Liver (tissue), 8 donors: ENCODE measurements at regions not wholly inside any gene's neighbourhood (a gene's known extent, or its start where the extent isn't known, plus 50 kb on each side); places are given as distances from the start of the nearest gene placed in this dataset.

Experiments
- DNase-seq: peaks from one replicate; pipeline ENCODE4 v3.0.0-alpha.2; 2017; ENCODE audit warnings: low spot score
- H3K27ac ChIP-seq, 2 donors: one replicate each; pipeline ENCODE4 v1.7.0; 2013; ENCODE audit warnings: inconsistent platforms in 2 of 2, low read length in 2 of 2, control low read depth in 1 of 2, low read depth in 1 of 2, mild to moderate bottlenecking in 1 of 2
- H3K27me3 ChIP-seq, 4 donors: one replicate each; pipeline versions ENCODE4 v1.6.1 to v1.7.0; 2013; ENCODE audit warnings: low read length in 3 of 4, inconsistent platforms in 1 of 4, mild to moderate bottlenecking in 1 of 4, moderate library complexity in 1 of 4; ENCODE audit not compliant: control insufficient read depth in 4 of 4, insufficient read depth in 4 of 4
- H3K36me3 ChIP-seq, 4 donors: one replicate each; pipeline versions ENCODE4 v1.6.1 to v1.7.0; 2013; ENCODE audit warnings: low read length in 3 of 4, mild to moderate bottlenecking in 3 of 4, low read depth in 1 of 4, moderate library complexity in 1 of 4; ENCODE audit not compliant: control insufficient read depth in 4 of 4, insufficient read depth in 3 of 4
- H3K4me1 ChIP-seq, 4 donors: one replicate each; pipeline versions ENCODE4 v1.6.1 to v1.7.0; 2013; ENCODE audit warnings: low read length in 3 of 4, mild to moderate bottlenecking in 3 of 4, moderate library complexity in 1 of 4; ENCODE audit not compliant: control insufficient read depth in 4 of 4, insufficient read depth in 4 of 4
- H3K4me3 ChIP-seq, 3 donors: one replicate each; pipeline versions ENCODE4 v1.6.1 to v1.7.0; 2013; ENCODE audit warnings: low read length in 3 of 3, control low read depth in 1 of 3, low read depth in 1 of 3, mild to moderate bottlenecking in 1 of 3
- H3K9ac ChIP-seq, 2 donors: one replicate each; pipeline ENCODE4 v1.7.0; 2013; ENCODE audit warnings: low read length in 2 of 2, mild to moderate bottlenecking in 2 of 2, moderate library complexity in 2 of 2, control low read depth in 1 of 2, low read depth in 1 of 2
- H3K9me3 ChIP-seq, 4 donors: one replicate each; pipeline versions ENCODE4 v1.6.1 to v1.7.0; 2013; ENCODE audit warnings: low read length in 3 of 4; ENCODE audit not compliant: control insufficient read depth in 4 of 4
- EGR1 ChIP-seq, 2 donors: IDR thresholded peaks; 2 replicates each; pipeline ENCODE4 v1.6.1; 2016 to 2018; ENCODE audit warnings: antibody characterized with exemption in 2 of 2, low read depth in 2 of 2
- FOXA1 ChIP-seq: IDR thresholded peaks from 2 replicates; pipeline ENCODE4 v1.6.1; 2016; ENCODE audit warnings: antibody characterized with exemption
- FOXA2 ChIP-seq: IDR thresholded peaks from 2 replicates; pipeline ENCODE4 v1.6.1; 2016; ENCODE audit warnings: antibody characterized with exemption
- GABPA ChIP-seq, 2 donors: IDR thresholded peaks in 1 of 2; conservative IDR thresholded peaks in 1 of 2; 2 replicates each; pipeline ENCODE4 v1.6.1; 2016; ENCODE audit warnings: antibody characterized with exemption in 2 of 2, mild to moderate bottlenecking in 1 of 2, moderate library complexity in 1 of 2
- HNF4A ChIP-seq, 2 donors: conservative IDR thresholded peaks; 2 replicates each; pipeline ENCODE4 v1.6.1; 2016; ENCODE audit warnings: antibody characterized with exemption in 2 of 2, mild to moderate bottlenecking in 2 of 2
- HNF4G ChIP-seq: IDR thresholded peaks from 2 replicates; pipeline ENCODE4 v1.6.1; 2016; ENCODE audit warnings: antibody characterized with exemption
- JUND ChIP-seq, 2 donors: IDR thresholded peaks; 2 replicates each; pipeline ENCODE4 v1.6.1; 2016; ENCODE audit warnings: antibody characterized with exemption in 2 of 2
- NR2F2 ChIP-seq: IDR thresholded peaks from 2 replicates; pipeline ENCODE4 v1.6.1; 2016; ENCODE audit warnings: antibody characterized with exemption
- RAD21 ChIP-seq, 2 donors: IDR thresholded peaks; 2 replicates each; pipeline ENCODE4 v1.6.1; 2016; ENCODE audit warnings: antibody characterized with exemption in 2 of 2, mild to moderate bottlenecking in 2 of 2
- RXRA ChIP-seq, 2 donors: IDR thresholded peaks; 2 replicates each; pipeline ENCODE4 v1.6.1; 2017 to 2018; ENCODE audit warnings: antibody characterized with exemption in 2 of 2, mild to moderate bottlenecking in 1 of 2
- SP1 ChIP-seq: IDR thresholded peaks from 2 replicates; pipeline ENCODE4 v1.6.1; 2018; ENCODE audit warnings: antibody characterized with exemption, mild to moderate bottlenecking
- TAF1 ChIP-seq: conservative IDR thresholded peaks from 2 replicates; pipeline ENCODE4 v1.6.1; 2016; ENCODE audit warnings: antibody characterized with exemption, mild to moderate bottlenecking
- YY1 ChIP-seq: IDR thresholded peaks from 2 replicates; pipeline ENCODE4 v1.6.1; 2016; ENCODE audit warnings: antibody characterized with exemption, mild to moderate bottlenecking
- WGBS: extraction: QIAGEN DNeasy Blood & Tissue Kit; methylation state at CpG from one replicate; pipeline ENCODE4 v1.1.7; 2013; 5-methylcytosine and 5-hydroxymethylcytosine counted together
- TF ChIP-seq, protein P1 (sequence below): IDR thresholded peaks from 2 replicates; pipeline ENCODE4 v1.6.1; 2016; ENCODE audit warnings: antibody characterized with exemption
- TF ChIP-seq, protein P2 (sequence below): IDR thresholded peaks from 2 replicates; pipeline ENCODE4 v1.6.1; 2016; ENCODE audit warnings: antibody characterized with exemption
- TF ChIP-seq, protein P3 (sequence below): IDR thresholded peaks from 2 replicates; pipeline ENCODE4 v1.6.1; 2016; ENCODE audit warnings: antibody characterized with exemption
- TF ChIP-seq, protein P4 (sequence below): fragments of 150-350 bp; IDR thresholded peaks from 2 replicates; pipeline ENCODE4 v1.5.1; 2017; ENCODE audit warnings: improper control_type of control experiment, low read depth, low read length; ENCODE audit not compliant: missing input control
- donor health status: healthy.
- donor health status: healthy.
- donor health status: healthy.
- donor health status: healthy.
- donor health status: healthy.

DNA sequence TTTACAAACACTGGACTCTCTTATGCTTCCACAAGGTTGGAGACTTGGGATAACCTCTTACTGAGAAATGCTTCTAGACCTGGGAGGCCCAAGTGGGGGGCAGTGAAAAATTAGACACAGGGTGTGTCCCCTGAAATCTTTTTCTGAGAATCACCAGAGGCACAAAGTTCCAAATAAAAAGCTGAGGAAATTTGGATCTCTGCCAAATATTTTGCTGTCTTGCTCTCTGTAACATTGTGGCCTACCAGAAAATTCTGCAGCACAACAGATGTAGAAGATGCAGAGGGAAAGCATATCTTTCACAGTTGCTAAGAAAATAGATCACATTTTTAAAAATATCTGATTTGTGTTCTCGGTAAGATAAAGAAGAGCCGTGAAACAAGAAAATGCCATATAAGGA, 849.4 kb downstream of the CCSER2 start:
- H3K4me1 ChIP-seq, result peaks cover 0 to 4% (median 0%) of the 10 kb centered on the region in 4 donors
- H3K9me3 ChIP-seq, result no peaks in the 10 kb centered on the region
- H3K27ac ChIP-seq, result no peak overlapping the region
- WGBS, result 94% methylated on average over 2 of the region's 2 CpGs
- H3K36me3 ChIP-seq, result no peaks in the 10 kb centered on the region
- no peak for DNase-seq
- no peak overlapping the region for H3K9ac ChIP-seq
- H3K4me3 ChIP-seq, result no peak overlapping the region
- no peaks in the 10 kb centered on the region for H3K27me3 ChIP-seq
- TF ChIP-seq, protein P1, sequence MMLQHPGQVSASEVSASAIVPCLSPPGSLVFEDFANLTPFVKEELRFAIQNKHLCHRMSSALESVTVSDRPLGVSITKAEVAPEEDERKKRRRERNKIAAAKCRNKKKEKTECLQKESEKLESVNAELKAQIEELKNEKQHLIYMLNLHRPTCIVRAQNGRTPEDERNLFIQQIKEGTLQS, result no peak
- TF ChIP-seq, protein P2, sequence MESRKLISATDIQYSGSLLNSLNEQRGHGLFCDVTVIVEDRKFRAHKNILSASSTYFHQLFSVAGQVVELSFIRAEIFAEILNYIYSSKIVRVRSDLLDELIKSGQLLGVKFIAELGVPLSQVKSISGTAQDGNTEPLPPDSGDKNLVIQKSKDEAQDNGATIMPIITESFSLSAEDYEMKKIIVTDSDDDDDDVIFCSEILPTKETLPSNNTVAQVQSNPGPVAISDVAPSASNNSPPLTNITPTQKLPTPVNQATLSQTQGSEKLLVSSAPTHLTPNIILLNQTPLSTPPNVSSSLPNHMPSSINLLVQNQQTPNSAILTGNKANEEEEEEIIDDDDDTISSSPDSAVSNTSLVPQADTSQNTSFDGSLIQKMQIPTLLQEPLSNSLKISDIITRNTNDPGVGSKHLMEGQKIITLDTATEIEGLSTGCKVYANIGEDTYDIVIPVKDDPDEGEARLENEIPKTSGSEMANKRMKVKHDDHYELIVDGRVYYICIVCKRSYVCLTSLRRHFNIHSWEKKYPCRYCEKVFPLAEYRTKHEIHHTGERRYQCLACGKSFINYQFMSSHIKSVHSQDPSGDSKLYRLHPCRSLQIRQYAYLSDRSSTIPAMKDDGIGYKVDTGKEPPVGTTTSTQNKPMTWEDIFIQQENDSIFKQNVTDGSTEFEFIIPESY, result no peak
- TF ChIP-seq TAF1 (no peak), HNF4A (conservative IDR thresholded peaks at IDR 0.05) (no peak), SP1 (no peak), YY1 (no peak), GABPA (IDR thresholded peaks at IDR 0.05 in 1 of 2, conservative IDR thresholded peaks at IDR 0.05 in 1 of 2) (no peak), FOXA1 (no peak), EGR1 (IDR thresholded peaks at IDR 0.05; ENCODE audit: low read depth in 2 of 2) (no peak), JUND (IDR thresholded peaks at IDR 0.05) (no peak), NR2F2 (no peak), FOXA2 (no peak), RAD21 (IDR thresholded peaks at IDR 0.05) (no peak)

DNA sequence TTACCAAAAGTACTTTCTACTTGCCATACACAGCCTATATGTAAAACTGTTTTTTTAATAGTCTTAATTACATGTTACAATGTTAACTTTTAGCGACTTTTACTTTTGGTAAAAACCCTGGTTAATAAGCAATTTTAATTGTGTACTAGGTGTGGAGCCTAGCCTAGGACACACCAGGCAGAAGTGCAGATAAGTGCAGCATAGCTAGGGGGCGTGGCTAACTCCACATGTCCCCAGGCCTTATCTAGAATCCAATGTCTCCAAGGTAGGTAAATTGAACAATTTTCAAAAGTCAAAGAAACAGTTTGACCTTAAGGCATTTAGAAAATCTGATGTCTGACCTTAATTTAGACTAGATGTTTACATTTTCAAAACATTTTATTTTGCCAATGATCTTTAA, 858.7 kb downstream of the CCSER2 start:
- DNase-seq, result no peak
- Histone ChIP-seq H3K9ac (no peak overlapping the region), H3K36me3 (no peaks in the 10 kb centered on the region), H3K27me3 (no peaks in the 10 kb centered on the region), H3K4me1 (peaks cover 6 to 18% (median 13%) of the 10 kb centered on the region in 4 donors), H3K4me3 (no peak overlapping the region), H3K9me3 (no peaks in the 10 kb centered on the region), H3K27ac (no peak overlapping the region)
- 34% methylated on average over 2 of the region's 2 CpGs for WGBS
- peak; percentile 4 to 32 for TF ChIP-seq RAD21 (IDR thresholded peaks at IDR 0.05)
- TF ChIP-seq HNF4A (conservative IDR thresholded peaks at IDR 0.05), result no peak
- TF ChIP-seq SP1, result no peak
- TF ChIP-seq FOXA2, result no peak
- TF ChIP-seq, protein P2, result no peak
- TF ChIP-seq FOXA1, result no peak

DNA sequence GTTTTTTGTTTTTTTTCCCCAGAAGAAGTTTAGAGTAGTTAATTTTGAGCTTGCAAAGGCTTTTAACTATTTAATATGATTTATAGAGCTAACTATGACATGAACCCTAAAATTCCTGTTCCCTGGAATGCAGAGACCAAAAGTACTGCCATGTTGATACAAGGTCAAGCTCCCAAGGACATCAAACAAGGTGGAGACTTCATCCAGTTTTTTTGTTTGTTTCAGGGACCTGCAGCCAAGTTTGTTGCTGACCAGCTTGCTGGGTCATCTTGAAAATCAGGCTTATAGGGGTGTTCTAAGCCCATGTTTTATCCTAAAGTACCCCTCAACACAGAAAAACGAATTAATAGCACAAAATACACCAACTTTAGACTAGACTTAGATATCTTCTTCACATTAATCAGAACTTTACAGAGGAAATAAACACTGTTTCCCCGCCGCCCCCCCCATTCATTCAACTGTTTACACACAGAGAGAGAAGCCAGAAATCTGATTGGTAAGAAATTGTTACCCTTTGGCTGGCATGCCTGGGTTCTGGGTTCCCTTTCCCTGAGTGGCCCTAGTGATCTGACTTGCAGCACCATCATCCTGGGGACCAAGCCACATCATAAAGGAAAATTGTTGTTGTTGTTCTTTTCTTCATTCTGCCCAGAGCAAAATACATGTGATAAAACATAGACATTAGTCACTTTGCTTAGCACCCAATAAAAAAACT, 860.5 kb downstream of the CCSER2 start:
- WGBS, result 29% methylated on average over 3 of the region's 3 CpGs
- DNase-seq, result no peak
- Histone ChIP-seq H3K27ac (no peak overlapping the region), H3K27me3 (no peaks in the 10 kb centered on the region), H3K4me1 (peaks cover 6 to 27% (median 21%) of the 10 kb centered on the region in 4 donors), H3K9me3 (no peaks in the 10 kb centered on the region), H3K9ac (no peak overlapping the region), H3K36me3 (no peaks in the 10 kb centered on the region), H3K4me3 (no peak overlapping the region)
- TF ChIP-seq, protein P2, result no peak
- TF ChIP-seq, protein P1, result no peak
- TF ChIP-seq HNF4G, result no peak
- no peak for TF ChIP-seq NR2F2
- no peak for TF ChIP-seq GABPA (IDR thresholded peaks at IDR 0.05 in 1 of 2, conservative IDR thresholded peaks at IDR 0.05 in 1 of 2)
- no peak for TF ChIP-seq RAD21 (IDR thresholded peaks at IDR 0.05)
- TF ChIP-seq FOXA1, result peak; percentile 17
- TF ChIP-seq, protein P3, sequence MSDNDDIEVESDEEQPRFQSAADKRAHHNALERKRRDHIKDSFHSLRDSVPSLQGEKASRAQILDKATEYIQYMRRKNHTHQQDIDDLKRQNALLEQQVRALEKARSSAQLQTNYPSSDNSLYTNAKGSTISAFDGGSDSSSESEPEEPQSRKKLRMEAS, result no peak
- peak in 1 of 2 donors; percentile 8 for TF ChIP-seq JUND (IDR thresholded peaks at IDR 0.05)
- peak; percentile 38 to 44 for TF ChIP-seq HNF4A (conservative IDR thresholded peaks at IDR 0.05)
- TF ChIP-seq, protein P4, sequence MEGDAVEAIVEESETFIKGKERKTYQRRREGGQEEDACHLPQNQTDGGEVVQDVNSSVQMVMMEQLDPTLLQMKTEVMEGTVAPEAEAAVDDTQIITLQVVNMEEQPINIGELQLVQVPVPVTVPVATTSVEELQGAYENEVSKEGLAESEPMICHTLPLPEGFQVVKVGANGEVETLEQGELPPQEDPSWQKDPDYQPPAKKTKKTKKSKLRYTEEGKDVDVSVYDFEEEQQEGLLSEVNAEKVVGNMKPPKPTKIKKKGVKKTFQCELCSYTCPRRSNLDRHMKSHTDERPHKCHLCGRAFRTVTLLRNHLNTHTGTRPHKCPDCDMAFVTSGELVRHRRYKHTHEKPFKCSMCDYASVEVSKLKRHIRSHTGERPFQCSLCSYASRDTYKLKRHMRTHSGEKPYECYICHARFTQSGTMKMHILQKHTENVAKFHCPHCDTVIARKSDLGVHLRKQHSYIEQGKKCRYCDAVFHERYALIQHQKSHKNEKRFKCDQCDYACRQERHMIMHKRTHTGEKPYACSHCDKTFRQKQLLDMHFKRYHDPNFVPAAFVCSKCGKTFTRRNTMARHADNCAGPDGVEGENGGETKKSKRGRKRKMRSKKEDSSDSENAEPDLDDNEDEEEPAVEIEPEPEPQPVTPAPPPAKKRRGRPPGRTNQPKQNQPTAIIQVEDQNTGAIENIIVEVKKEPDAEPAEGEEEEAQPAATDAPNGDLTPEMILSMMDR, result no peak
- TF ChIP-seq FOXA2, result peak; percentile 16
- TF ChIP-seq YY1, result peak; percentile 40
- TF ChIP-seq RXRA (IDR thresholded peaks at IDR 0.05), result peak in 1 of 2 donors; percentile 25
- TF ChIP-seq SP1, result no peak
